ENCODE measurements at regions not wholly inside any gene's neighbourhood (a gene's known extent, or its start where the extent isn't known, plus 50 kb on each side); places are given as distances from the start of the nearest gene placed in this dataset.

DNA sequence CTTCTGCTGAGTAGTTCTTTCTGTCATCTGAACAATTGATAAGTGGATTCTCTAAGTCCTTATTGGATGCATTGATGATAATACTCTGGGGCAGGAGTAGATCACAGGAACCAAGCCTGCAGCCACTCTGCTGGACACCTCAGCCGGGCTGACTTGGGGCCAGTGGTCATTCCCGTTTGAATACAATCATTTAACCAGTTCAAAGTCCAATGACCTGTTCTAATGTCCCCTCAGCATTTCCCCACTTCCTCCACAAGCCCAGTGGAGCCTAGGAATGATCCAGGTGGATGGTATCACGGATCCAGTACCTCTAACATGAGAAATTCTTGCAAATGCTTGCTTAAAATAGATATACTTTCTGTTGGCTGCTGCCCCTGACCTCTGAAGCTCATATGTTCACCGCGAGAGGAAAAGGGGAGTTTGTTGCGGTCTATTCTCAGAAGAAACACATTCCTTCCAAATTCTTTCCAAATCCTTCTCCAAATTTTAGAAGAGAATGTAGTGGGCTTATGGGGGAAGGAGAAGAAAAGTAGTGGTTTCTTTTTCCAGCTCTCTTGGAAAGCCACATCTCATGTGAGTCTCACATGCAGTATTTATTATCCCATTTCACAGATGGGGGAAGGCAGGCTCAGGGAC lies 170.9 kb downstream of the INHBB start:
- H3K27ac Mint-ChIP-seq, result no peak overlapping the region
- Histone ChIP-seq H3K4me1 (ENCODE audit: insufficient read depth) (peaks cover 3% of the 10 kb centered on the region), H3K9me2 (ENCODE audit: insufficient read depth) (no peaks in the 10 kb centered on the region), H3K36me3 (ENCODE audit: insufficient read depth) (no peaks in the 10 kb centered on the region), H3K27ac (ENCODE audit: low read depth) (no peak overlapping the region), H4K20me1 (replicated peaks; ENCODE audit: insufficient read depth) (no peaks in the 10 kb centered on the region), H3K27me3 (ENCODE audit: insufficient read depth) (no peaks in the 10 kb centered on the region), H2AFZ (no peak overlapping the region), H3K4me2 (no peak overlapping the region), H3F3A (replicated peaks; ENCODE audit: low read depth) (0 out of 2 replicates have a peak, but pooled peaks cover 2% of the 10 kb centered on the region), H3K4me3 (no peak overlapping the region), H3K79me2 (replicated peaks; ENCODE audit: insufficient read depth) (no peaks in the 10 kb centered on the region)
- H3K4me1 Mint-ChIP-seq, result peaks cover 3% of the 10 kb centered on the region
- no peak overlapping the region for H3K4me3 Mint-ChIP-seq
- H3K9me3 Mint-ChIP-seq, result no peaks in the 10 kb centered on the region
- no peak for TF ChIP-seq ZNF331 (CRISPR knock-in tag; IDR thresholded peaks at IDR 0.05; ENCODE audit: low read depth)
- TF ChIP-seq ZNF114 (CRISPR knock-in tag; IDR thresholded peaks at IDR 0.05), result no peak
- TF ChIP-seq, protein P1, sequence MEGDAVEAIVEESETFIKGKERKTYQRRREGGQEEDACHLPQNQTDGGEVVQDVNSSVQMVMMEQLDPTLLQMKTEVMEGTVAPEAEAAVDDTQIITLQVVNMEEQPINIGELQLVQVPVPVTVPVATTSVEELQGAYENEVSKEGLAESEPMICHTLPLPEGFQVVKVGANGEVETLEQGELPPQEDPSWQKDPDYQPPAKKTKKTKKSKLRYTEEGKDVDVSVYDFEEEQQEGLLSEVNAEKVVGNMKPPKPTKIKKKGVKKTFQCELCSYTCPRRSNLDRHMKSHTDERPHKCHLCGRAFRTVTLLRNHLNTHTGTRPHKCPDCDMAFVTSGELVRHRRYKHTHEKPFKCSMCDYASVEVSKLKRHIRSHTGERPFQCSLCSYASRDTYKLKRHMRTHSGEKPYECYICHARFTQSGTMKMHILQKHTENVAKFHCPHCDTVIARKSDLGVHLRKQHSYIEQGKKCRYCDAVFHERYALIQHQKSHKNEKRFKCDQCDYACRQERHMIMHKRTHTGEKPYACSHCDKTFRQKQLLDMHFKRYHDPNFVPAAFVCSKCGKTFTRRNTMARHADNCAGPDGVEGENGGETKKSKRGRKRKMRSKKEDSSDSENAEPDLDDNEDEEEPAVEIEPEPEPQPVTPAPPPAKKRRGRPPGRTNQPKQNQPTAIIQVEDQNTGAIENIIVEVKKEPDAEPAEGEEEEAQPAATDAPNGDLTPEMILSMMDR (conservative IDR thresholded peaks at IDR 0.05; ENCODE audit: low read depth in 2 of 2), result no peak
- no peak for TF ChIP-seq EZH2 (IDR thresholded peaks at IDR 0.05; ENCODE audit: low read depth, unreplicated experiment)
- no peak for TF ChIP-seq CREB1 (CRISPR knock-in tag; IDR thresholded peaks at IDR 0.05; ENCODE audit: low read depth)
- TF ChIP-seq EZH2phosphoT487 (IDR thresholded peaks at IDR 0.05; ENCODE audit: unreplicated experiment), result no peak
- TF ChIP-seq POLR2AphosphoS5 (IDR thresholded peaks at IDR 0.05; ENCODE audit: low read depth), result no peak
- TF ChIP-seq STAT1 (IDR thresholded peaks at IDR 0.05; ENCODE audit: unreplicated experiment), result no peak
- ATAC-seq (no peak), DNase-seq (ENCODE audit: low spot score) (no peak)
- H3K27me3 Mint-ChIP-seq (ENCODE audit: insufficient read depth, low read depth, poor library complexity), result peaks cover 31% of the 10 kb centered on the region
- no peaks in the 10 kb centered on the region for H3K36me3 Mint-ChIP-seq (ENCODE audit: low read depth)

DNA sequence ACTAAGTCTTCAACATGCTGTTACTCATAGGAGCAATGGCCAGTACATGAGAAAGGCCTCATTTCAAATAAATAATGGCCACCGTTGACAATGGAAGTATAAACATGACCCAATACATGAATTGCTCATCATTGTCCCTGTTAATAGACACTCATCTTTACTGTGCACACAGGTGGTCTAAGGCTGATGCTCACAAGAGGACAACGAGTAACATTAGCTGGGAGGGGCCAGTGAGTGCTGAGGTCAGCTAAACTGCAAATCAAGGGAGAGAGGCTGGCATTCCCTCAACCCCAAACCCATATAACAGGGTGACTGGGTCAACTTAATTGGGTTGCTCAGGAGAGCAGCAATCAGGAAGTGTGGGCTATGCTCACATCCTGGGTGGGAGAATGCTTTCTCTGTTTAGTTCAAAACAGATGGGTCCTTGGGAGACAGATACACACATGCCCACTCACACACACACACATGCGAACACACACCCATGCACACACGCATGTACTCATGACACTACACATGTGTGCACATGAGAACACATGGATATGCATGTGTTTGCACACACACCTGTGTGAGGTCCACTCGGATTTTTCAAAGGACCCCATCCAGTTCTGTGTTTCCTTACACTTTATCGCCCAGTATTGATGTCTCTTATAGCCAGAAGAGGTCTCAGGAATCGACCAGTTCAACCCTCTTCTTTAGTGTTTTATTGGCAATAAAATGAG lies 172.0 kb downstream of the INHBB start:
- Histone ChIP-seq H4K20me1 (replicated peaks; ENCODE audit: insufficient read depth) (no peaks in the 10 kb centered on the region), H3K27ac (ENCODE audit: low read depth) (no peak overlapping the region), H3K4me1 (ENCODE audit: insufficient read depth) (no peaks in the 10 kb centered on the region), H3K79me2 (replicated peaks; ENCODE audit: insufficient read depth) (no peaks in the 10 kb centered on the region), H3K4me3 (no peak overlapping the region), H3K9me2 (ENCODE audit: insufficient read depth) (no peaks in the 10 kb centered on the region), H3F3A (replicated peaks; ENCODE audit: low read depth) (0 out of 2 replicates have a peak, but pooled peaks cover 2% of the 10 kb centered on the region), H3K27me3 (ENCODE audit: insufficient read depth) (no peaks in the 10 kb centered on the region), H3K36me3 (ENCODE audit: insufficient read depth) (no peaks in the 10 kb centered on the region), H3K4me2 (no peak overlapping the region), H2AFZ (no peak overlapping the region)
- Mint-ChIP-seq H3K4me1 (peaks cover 7% of the 10 kb centered on the region), H3K27ac (no peak overlapping the region), H3K9me3 (no peaks in the 10 kb centered on the region), H3K4me3 (no peak overlapping the region), H3K27me3 (ENCODE audit: insufficient read depth, low read depth, poor library complexity) (peaks cover 27% of the 10 kb centered on the region), H3K36me3 (ENCODE audit: low read depth) (no peaks in the 10 kb centered on the region)
- no peak for ATAC-seq
- DNase-seq (ENCODE audit: low spot score), result no peak
- TF ChIP-seq POLR2AphosphoS5 (IDR thresholded peaks at IDR 0.05; ENCODE audit: low read depth) (no peak), EZH2phosphoT487 (IDR thresholded peaks at IDR 0.05; ENCODE audit: unreplicated experiment) (no peak), STAT1 (IDR thresholded peaks at IDR 0.05; ENCODE audit: unreplicated experiment) (no peak), JUNB (IDR thresholded peaks at IDR 0.05; ENCODE audit: unreplicated experiment) (no peak), CREB1 (CRISPR knock-in tag; IDR thresholded peaks at IDR 0.05; ENCODE audit: low read depth) (no peak)
- TF ChIP-seq, protein P1 (conservative IDR thresholded peaks at IDR 0.05; ENCODE audit: low read depth in 2 of 2), result no peak
- TF ChIP-seq, protein P2, sequence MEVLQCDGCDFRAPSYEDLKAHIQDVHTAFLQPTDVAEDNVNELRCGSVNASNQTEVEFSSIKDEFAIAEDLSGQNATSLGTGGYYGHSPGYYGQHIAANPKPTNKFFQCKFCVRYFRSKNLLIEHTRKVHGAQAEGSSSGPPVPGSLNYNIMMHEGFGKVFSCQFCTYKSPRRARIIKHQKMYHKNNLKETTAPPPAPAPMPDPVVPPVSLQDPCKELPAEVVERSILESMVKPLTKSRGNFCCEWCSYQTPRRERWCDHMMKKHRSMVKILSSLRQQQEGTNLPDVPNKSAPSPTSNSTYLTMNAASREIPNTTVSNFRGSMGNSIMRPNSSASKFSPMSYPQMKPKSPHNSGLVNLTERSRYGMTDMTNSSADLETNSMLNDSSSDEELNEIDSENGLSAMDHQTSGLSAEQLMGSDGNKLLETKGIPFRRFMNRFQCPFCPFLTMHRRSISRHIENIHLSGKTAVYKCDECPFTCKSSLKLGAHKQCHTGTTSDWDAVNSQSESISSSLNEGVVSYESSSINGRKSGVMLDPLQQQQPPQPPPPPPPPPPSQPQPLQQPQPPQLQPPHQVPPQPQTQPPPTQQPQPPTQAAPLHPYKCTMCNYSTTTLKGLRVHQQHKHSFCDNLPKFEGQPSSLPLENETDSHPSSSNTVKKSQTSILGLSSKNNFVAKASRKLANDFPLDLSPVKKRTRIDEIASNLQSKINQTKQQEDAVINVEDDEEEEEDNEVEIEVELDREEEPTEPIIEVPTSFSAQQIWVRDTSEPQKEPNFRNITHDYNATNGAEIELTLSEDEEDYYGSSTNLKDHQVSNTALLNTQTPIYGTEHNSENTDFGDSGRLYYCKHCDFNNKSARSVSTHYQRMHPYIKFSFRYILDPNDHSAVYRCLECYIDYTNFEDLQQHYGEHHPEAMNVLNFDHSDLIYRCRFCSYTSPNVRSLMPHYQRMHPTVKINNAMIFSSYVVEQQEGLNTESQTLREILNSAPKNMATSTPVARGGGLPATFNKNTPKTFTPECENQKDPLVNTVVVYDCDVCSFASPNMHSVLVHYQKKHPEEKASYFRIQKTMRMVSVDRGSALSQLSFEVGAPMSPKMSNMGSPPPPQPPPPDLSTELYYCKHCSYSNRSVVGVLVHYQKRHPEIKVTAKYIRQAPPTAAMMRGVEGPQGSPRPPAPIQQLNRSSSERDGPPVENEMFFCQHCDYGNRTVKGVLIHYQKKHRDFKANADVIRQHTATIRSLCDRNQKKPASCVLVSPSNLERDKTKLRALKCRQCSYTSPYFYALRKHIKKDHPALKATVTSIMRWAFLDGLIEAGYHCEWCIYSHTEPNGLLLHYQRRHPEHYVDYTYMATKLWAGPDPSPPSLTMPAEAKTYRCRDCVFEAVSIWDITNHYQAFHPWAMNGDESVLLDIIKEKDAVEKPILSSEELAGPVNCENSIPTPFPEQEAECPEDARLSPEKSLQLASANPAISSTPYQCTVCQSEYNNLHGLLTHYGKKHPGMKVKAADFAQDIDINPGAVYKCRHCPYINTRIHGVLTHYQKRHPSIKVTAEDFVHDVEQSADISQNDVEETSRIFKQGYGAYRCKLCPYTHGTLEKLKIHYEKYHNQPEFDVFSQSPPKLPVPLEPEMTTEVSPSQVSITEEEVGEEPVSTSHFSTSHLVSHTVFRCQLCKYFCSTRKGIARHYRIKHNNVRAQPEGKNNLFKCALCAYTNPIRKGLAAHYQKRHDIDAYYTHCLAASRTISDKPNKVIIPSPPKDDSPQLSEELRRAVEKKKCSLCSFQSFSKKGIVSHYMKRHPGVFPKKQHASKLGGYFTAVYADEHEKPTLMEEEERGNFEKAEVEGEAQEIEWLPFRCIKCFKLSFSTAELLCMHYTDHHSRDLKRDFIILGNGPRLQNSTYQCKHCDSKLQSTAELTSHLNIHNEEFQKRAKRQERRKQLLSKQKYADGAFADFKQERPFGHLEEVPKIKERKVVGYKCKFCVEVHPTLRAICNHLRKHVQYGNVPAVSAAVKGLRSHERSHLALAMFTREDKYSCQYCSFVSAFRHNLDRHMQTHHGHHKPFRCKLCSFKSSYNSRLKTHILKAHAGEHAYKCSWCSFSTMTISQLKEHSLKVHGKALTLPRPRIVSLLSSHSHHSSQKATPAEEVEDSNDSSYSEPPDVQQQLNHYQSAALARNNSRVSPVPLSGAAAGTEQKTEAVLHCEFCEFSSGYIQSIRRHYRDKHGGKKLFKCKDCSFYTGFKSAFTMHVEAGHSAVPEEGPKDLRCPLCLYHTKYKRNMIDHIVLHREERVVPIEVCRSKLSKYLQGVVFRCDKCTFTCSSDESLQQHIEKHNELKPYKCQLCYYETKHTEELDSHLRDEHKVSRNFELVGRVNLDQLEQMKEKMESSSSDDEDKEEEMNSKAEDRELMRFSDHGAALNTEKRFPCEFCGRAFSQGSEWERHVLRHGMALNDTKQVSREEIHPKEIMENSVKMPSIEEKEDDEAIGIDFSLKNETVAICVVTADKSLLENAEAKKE (CRISPR knock-in tag; IDR thresholded peaks at IDR 0.05), result no peak
